DOHH2 (cell line): ENCODE measurements at regions not wholly inside any gene's neighbourhood (a gene's known extent, or its start where the extent isn't known, plus 50 kb on each side); places are given as distances from the start of the nearest gene placed in this dataset.

ENCODE experiments used
- CTCF ChIP-seq: fragments of 200-600 bp; sonication (generic); IDR thresholded peaks from one replicate; pipeline ENCODE4 v1.5.1; 2014; ENCODE audit warnings: antibody characterized with exemption, mild to moderate bottlenecking, low read depth, low read length; ENCODE audit not compliant: poor library complexity, severe bottlenecking
- EZH2phosphoT487 ChIP-seq: fragments of 200-600 bp; sonication (generic); IDR thresholded peaks from 2 replicates; pipeline ENCODE4 v1.6.1; 2017; ENCODE audit warnings: borderline replicate concordance, mild to moderate bottlenecking, antibody characterized with exemption, low read length, moderate library complexity, mixed read lengths

GRCh38 chr3:26345613-26346012 lies 277.0 kb upstream of the LRRC3B start:
- TF ChIP-seq CTCF (no peak), EZH2phosphoT487 (no peak)
